Stimulated activated effector memory CD8-positive, alpha-beta T cell treated with anti-CD3 and anti-CD28 coated beads, Interleukin-12 subunit alpha, Interleukin-12 subunit beta, amount 100 ng/mL, for 72 hours (primary cell): ENCODE measurements at regions not wholly inside any gene's neighbourhood (a gene's known extent, or its start where the extent isn't known, plus 50 kb on each side); places are given as distances from the start of the nearest gene placed in this dataset.

ENCODE experiments used
- ATAC-seq: fragments of 150-1000 bp; cut with Tn5 transposase; 2 replicates; pipeline ENCODE4 v1.10.0; 2021
- DNase-seq, 2 donors: peaks; one replicate each; pipeline ENCODE4 v3.0.0; 2021 to 2022; ENCODE audit warnings: low spot score in 2 of 2
- H3K27ac Mint-ChIP-seq: one replicate; pipeline ENCODE4 v1.8.0; 2022; ENCODE audit warnings: mild to moderate bottlenecking, mixed read lengths
- H3K36me3 Mint-ChIP-seq: one replicate; pipeline ENCODE4 v1.8.0; 2022; ENCODE audit warnings: mild to moderate bottlenecking, mixed read lengths
- H3K4me1 Mint-ChIP-seq: one replicate; pipeline ENCODE4 v1.8.0; 2022; ENCODE audit warnings: mixed read lengths
- H3K4me3 Mint-ChIP-seq: one replicate; pipeline ENCODE4 v1.8.0; 2022; ENCODE audit warnings: mild to moderate bottlenecking, mixed read lengths
- H3K9me3 Mint-ChIP-seq: one replicate; pipeline ENCODE4 v1.8.0; 2022; ENCODE audit warnings: mixed read lengths

DNA sequence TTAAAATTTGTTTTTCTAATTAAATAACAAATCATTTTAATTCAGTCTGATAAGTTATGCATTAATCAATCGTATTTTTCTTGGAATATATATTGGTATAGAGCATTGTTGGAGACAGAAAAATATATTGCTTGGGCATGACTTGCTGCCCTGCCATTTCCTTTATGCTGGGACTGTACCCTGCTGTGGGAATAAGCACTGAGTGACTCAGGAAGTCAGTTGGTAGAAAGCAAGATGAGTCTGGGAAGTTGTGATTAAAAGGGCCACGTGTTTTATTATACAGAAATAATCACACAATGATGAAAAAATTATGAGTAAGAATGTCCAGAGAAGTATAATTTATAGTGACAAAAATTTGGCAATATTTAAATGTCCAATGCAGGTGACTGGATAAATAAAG, 139.5 kb downstream of the KIF18A start:
- Mint-ChIP-seq H3K36me3 (no peaks in the 10 kb centered on the region), H3K4me1 (no peaks in the 10 kb centered on the region), H3K27ac (no peak overlapping the region), H3K4me3 (no peak overlapping the region), H3K9me3 (no peaks in the 10 kb centered on the region)
- no peak for DNase-seq
- no peak for ATAC-seq

DNA sequence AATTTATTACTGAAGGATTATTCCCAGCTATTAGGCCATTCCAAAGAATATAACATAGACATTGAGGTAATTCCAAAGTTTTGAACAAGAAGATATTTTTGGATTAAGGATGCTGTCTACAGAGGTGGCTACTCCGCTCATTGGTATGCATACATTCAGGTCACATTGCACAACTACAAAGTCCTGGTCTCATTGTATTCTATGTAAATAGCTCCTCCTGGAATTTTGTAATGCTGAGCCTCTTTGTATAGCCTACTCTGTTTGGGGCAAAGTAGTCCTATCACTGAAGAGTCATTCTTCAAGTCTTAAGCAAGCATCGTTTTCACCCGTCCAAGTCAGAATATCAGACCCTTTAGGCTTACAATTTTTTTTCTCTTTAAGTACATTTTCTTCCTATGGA, 142.4 kb downstream of the KIF18A start:
- no peak overlapping the region for H3K4me3 Mint-ChIP-seq
- ATAC-seq (no peak), DNase-seq (no peak)
- H3K9me3 Mint-ChIP-seq = no peaks in the 10 kb centered on the region
- no peak overlapping the region for H3K27ac Mint-ChIP-seq
- no peaks in the 10 kb centered on the region for H3K4me1 Mint-ChIP-seq
- H3K36me3 Mint-ChIP-seq = no peaks in the 10 kb centered on the region

DNA sequence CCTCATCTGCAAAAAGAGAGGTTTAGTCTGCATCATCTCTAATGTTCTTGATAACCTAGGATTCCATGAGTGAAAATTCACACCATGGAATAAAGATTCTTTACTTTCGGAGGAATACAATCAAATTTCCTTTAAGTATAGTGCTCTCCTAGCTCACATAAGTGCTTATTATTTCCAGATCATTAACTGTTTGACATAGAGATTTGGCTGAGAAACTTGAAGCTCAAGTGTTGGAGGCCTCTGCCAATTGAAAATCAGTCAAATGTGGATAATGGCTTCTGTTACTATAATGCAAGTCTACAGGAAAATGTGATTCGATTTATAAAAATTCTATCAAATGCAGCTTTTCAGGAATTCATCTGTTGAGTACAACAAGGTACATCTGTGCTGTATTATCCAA, 144.6 kb downstream of the KIF18A start:
- Mint-ChIP-seq H3K27ac (no peak overlapping the region), H3K9me3 (no peaks in the 10 kb centered on the region), H3K36me3 (no peaks in the 10 kb centered on the region), H3K4me3 (no peak overlapping the region), H3K4me1 (no peaks in the 10 kb centered on the region)
- ATAC-seq (no peak), DNase-seq (no peak)

DNA sequence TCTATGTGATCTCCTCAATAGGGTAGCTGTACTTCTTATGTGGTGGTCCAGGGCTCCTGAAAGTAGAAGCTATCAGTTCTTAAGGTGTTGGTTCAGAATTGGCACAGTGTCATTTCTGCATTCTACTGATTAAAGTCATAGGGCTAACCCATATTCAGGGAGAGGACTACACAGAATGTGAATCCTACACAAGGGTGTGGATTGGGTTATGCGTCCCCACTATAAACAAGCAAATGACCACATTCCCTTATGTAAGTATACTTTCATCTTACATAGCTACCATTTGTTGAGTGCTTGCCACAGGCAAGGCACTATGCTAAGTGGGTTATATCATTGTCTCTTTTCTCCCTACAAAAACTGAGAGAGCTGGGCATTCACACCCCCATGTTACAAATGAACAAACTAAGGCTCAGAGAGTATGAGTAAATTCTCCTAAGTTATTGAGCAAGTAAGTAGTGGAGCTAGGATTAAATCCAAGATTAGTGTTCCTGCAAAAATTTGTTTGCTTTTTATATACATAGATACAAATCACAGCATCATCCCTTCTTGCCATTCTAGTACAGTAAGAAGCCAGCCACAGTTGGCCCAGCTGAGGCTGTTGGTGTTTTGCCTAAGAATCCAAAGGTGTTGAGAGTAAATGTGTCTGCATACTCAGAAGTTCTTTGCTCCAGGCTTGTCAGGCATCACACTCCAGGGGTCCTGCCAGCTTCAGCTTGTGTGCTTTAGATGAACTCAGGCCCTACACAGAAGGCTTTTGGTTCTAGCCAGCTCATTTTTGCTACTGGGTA, 157.8 kb downstream of the KIF18A start:
- Mint-ChIP-seq H3K4me1 (no peaks in the 10 kb centered on the region), H3K4me3 (no peak overlapping the region), H3K27ac (no peak overlapping the region), H3K9me3 (peaks cover 5% of the 10 kb centered on the region), H3K36me3 (no peaks in the 10 kb centered on the region)
- DNase-seq (no peak), ATAC-seq (no peak)

DNA sequence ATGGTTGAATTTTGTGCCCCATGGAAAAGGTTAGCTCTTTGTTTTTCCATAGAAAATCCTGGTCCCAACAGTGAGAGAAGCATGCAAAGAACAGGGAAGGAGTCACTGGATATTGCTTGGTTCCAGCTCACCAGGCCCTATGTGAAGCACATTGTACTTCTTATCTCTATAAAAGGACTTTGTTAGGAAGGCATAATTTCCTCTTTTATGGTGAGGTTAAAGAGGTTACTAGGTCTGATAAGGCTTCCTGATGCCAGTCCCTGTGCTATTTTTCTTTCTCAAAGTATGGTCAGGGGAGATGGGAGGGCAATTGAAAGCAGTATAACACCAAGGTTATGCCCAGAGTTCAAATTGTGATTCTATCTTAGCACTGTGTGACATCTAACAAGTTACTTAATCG, 162.6 kb downstream of the KIF18A start:
- Mint-ChIP-seq H3K36me3 (no peaks in the 10 kb centered on the region), H3K27ac (no peak overlapping the region), H3K4me3 (no peak overlapping the region), H3K9me3 (peaks cover 2% of the 10 kb centered on the region), H3K4me1 (no peaks in the 10 kb centered on the region)
- ATAC-seq (no peak), DNase-seq (no peak)

DNA sequence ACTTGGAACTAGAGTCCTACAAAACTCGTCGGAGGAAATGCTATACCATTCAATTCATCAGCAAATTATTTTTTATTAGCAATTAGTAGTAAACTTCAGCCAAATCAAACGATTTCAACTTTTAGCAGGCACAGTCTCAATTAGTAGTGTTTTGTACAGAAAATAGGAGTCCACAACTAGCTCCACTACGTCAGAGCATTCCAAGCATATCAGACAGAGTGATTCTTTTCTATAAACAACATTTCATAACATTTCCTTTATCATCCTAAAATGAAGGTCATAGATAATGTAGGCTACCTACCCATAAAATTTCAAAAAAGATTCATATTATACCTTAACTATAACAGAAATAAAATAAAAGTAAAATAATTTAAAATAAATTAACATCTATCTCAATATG, 169.9 kb downstream of the KIF18A start:
- no peak overlapping the region for H3K4me3 Mint-ChIP-seq
- no peaks in the 10 kb centered on the region for H3K36me3 Mint-ChIP-seq
- ATAC-seq = no peak
- no peaks in the 10 kb centered on the region for H3K4me1 Mint-ChIP-seq
- no peak overlapping the region for H3K27ac Mint-ChIP-seq
- DNase-seq = no peak
- no peaks in the 10 kb centered on the region for H3K9me3 Mint-ChIP-seq

DNA sequence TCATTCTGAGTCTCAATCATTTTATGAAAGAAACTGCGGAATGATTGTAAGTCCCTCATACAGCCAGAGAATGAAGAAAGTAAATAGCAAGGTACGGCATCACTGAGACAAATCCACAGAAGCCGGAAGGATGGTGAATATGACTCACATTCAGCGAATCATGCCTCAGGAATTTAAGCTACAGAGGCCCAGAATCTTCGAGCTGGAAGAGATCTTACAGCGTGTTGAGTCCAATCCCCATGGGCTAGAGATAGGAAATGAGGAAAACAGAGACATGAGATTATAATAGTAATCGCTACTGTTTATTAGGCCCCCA, 173.2 kb downstream of the KIF18A start:
- Mint-ChIP-seq H3K27ac (no peak overlapping the region), H3K36me3 (no peaks in the 10 kb centered on the region), H3K4me1 (no peaks in the 10 kb centered on the region), H3K4me3 (no peak overlapping the region), H3K9me3 (no peaks in the 10 kb centered on the region)
- DNase-seq = no peak
- ATAC-seq = no peak

DNA sequence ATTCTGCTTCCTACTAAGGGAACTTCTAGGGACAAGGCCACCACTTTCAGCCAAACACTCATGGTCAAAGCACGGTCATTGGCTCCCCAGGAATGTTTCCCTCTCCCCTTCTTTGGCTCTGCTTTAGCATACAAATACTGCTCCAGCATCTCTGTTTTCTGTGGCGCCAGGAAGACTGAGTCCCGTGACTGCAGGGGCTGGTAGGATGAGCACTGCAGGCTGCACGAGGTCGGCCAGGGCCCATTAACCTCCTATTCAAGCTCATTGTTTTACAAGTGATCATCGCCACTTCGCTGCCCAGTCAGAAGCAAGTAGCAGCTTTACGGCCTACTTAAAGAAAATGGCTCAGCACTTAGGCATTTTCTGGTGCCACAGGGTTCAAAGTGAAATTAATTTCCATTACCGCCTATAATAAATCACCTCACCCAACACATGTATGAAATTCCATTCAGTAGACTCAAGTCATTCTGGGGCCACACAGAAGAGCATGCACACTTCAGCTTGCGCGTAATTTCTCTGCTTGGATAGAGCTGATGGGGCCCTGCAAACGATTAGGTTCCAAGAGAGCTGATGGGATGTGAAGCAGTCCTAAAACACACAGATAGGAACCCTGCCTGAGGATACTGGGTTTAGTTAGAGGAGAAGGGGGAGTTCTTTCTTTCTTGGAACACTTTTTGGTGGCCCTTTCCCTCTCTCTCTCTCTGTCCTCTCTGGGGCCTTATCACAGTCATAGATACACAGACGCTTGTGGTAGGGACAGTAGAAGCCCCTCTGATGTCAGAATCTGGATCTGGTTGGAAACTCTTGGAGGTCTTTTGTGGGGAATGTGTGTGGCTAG, 173.7 kb downstream of the KIF18A start:
- DNase-seq (no peak), ATAC-seq (no peak)
- H3K27ac Mint-ChIP-seq = no peak overlapping the region
- H3K9me3 Mint-ChIP-seq = no peaks in the 10 kb centered on the region
- H3K36me3 Mint-ChIP-seq = no peaks in the 10 kb centered on the region
- H3K4me3 Mint-ChIP-seq = no peak overlapping the region
- H3K4me1 Mint-ChIP-seq = no peaks in the 10 kb centered on the region

DNA sequence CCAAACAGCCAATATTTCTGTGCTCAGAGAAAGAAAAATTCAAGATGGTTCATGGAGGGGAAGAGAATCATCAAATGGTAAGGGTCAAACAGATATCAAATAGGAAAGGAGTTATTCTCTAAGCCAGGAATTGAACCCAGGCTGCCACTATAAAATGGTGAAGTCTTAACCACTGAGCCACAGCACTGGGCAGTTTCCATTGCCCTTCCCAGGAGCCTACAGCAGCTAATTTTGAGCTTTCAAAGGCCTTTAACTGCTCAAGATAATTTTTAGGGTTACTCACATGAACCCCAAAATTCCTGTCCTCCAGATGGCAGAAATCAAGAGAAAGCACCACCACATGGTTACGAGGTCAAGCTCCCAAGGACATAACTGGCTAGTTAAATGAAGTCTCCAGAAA, 176.2 kb downstream of the KIF18A start:
- Mint-ChIP-seq H3K4me1 (no peaks in the 10 kb centered on the region), H3K9me3 (no peaks in the 10 kb centered on the region), H3K4me3 (no peak overlapping the region), H3K27ac (no peak overlapping the region), H3K36me3 (no peaks in the 10 kb centered on the region)
- DNase-seq (no peak), ATAC-seq (no peak)

DNA sequence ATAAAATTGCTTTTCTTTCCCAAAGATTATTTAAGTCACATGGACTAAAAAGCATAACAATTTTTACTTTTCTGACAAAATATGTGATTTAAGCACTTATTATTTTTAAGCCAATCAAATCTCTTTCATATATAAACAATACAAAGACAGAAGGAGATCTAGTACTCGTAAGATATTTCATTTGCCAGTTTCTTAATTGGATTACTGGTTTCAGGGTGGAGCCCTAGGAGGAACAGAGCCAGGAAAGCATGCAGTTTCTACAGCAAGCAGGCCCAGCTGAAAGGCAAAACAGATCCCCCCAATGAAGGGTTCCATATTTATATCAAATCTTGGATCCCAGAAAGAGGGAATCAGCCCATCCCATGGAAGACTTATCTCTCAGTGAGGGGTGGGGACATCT, 177.0 kb downstream of the KIF18A start:
- no peaks in the 10 kb centered on the region for H3K9me3 Mint-ChIP-seq
- DNase-seq (no peak), ATAC-seq (no peak)
- no peaks in the 10 kb centered on the region for H3K36me3 Mint-ChIP-seq
- no peak overlapping the region for H3K4me3 Mint-ChIP-seq
- no peaks in the 10 kb centered on the region for H3K4me1 Mint-ChIP-seq
- H3K27ac Mint-ChIP-seq = no peak overlapping the region

DNA sequence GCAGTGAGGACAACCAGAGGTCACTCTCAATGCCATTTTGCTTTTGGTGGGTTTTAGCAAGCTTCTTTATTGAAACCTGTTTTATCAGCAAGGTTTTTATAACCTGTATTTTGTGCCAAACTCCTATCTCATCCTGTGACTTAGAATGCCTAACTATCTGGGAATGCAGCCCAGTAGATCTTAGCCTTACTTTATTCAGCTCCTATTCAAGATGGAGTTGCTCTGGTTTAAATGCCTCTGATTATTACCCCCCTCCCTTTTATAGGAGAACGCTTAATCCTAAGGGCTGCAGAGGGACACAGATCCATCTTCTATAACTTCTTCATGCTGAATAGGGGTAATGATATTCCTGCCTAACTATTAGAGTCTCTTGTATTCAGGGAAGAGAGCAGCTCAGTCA, 179.1 kb downstream of the KIF18A start:
- DNase-seq (no peak), ATAC-seq (no peak)
- no peak overlapping the region for H3K27ac Mint-ChIP-seq
- peaks cover 2% of the 10 kb centered on the region for H3K9me3 Mint-ChIP-seq
- no peak overlapping the region for H3K4me3 Mint-ChIP-seq
- H3K36me3 Mint-ChIP-seq = no peaks in the 10 kb centered on the region
- H3K4me1 Mint-ChIP-seq = no peaks in the 10 kb centered on the region

DNA sequence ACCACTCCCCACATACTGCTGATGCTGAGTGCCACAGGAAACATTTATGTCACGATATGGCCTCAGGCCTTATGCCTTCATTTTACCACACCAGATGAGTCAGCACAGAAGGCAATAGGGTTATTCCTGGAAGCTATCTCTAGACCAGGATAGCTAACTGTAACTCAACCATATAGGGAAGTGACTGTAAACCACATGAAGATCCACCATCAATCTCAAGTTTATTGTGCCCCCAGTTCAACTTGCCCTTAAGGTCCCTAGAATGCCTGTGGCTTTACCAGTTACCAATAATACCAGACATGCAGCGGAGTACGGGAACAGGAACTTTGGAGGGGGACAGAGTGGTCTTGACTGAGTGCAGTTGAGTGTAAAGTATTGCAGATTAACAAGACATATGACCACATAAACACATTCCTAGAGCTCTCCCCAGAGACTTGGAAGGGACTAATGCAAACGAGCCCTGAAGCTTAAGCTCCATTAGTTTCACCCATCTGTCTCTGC, 180.9 kb downstream of the KIF18A start:
- no peak for ATAC-seq
- H3K36me3 Mint-ChIP-seq = no peaks in the 10 kb centered on the region
- no peaks in the 10 kb centered on the region for H3K4me1 Mint-ChIP-seq
- DNase-seq = no peak
- H3K4me3 Mint-ChIP-seq = no peak overlapping the region
- no peak overlapping the region for H3K27ac Mint-ChIP-seq
- H3K9me3 Mint-ChIP-seq = peaks cover 2% of the 10 kb centered on the region

DNA sequence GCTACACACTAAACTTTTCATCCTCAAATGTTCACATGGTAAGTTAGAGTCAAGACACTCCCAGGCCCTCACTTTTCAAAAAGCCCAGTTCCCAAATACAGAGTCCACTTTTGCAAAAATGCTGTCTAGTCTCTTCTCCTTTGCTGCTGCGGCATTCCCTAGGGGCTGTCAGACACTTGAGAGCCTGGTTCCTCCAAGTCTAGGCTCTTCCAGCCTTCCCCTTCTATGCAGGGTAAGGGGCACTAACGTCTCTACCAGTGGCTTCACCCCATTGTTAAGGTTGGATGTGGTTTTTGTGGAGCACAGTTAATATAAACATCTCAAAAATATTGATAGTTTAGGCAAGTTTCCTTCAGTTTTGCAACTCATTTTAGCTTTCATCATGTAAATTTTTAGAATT, 181.5 kb downstream of the KIF18A start:
- Mint-ChIP-seq H3K36me3 (no peaks in the 10 kb centered on the region), H3K27ac (no peak overlapping the region), H3K4me3 (no peak overlapping the region), H3K4me1 (no peaks in the 10 kb centered on the region), H3K9me3 (peaks cover 2% of the 10 kb centered on the region)
- ATAC-seq (no peak), DNase-seq (no peak)

DNA sequence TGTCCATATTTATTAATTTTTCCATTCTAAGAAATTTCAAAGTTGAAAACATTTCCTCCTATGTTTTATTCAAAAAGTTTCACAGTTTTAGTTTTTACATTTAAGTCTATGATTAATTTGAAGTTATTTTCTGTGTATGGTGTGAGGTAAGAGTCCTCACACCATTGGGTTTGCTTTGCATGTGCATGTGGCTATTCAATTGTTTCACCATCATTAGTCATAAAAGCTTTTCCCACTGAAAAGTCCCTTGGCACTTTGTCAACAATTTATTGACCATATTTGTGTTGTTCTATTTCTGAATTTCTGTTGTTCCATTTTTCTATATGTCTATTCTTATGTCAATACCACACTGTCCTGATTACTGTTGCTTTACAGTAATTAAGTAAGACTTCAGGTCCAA, 186.5 kb downstream of the KIF18A start:
- H3K36me3 Mint-ChIP-seq = no peaks in the 10 kb centered on the region
- DNase-seq = no peak
- H3K4me1 Mint-ChIP-seq = no peaks in the 10 kb centered on the region
- ATAC-seq = no peak
- H3K27ac Mint-ChIP-seq = no peak overlapping the region
- H3K4me3 Mint-ChIP-seq = no peak overlapping the region
- H3K9me3 Mint-ChIP-seq = peaks cover 2% of the 10 kb centered on the region

DNA sequence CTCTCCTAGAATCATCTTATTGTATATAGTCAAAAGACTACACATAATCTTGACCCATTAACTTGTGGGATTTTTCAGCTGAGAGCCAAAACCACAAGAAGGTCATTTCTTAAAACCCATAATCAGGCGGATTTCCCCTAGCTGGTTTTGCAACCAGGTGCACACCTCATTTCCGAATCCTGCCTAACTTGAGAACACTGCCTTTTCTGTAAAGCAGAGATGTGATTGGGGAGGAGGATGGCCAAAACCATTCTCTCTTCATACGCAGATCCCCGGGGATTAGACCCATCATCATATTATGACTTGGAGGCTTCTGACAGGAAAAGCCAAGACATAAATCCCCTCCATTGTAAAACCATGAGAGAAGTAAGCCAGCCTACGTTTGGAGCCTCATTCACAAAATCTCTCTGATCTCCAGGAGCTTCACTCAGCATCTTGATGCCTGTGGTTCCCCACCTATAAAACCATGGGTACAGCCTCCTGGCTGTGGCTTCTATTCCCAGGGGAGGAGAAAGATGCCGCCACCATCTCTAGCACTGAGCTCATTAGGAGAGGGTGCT, 191.3 kb downstream of the KIF18A start:
- ATAC-seq = no peak
- no peaks in the 10 kb centered on the region for H3K4me1 Mint-ChIP-seq
- no peak overlapping the region for H3K27ac Mint-ChIP-seq
- H3K9me3 Mint-ChIP-seq = no peaks in the 10 kb centered on the region
- no peak for DNase-seq
- no peak overlapping the region for H3K4me3 Mint-ChIP-seq
- no peaks in the 10 kb centered on the region for H3K36me3 Mint-ChIP-seq

DNA sequence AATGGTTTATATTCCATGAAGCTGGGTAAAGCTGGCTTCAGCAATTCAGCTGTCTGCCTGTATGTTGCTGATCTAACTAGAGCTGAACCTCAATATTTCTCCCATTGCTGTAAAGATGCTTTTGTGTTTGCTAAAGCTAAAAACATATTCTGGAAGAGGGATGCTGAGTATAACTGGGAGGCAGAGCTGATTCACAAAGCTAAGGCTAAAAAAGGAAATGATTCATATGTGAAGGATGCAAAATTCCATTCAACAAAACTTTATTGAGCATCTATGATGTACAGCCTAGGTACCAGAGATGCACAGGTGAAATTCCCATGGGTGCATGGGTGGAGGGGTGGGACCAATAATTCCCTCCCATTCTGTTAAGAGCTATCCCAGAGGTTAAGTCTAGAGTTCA, 193.9 kb downstream of the KIF18A start:
- no peak overlapping the region for H3K4me3 Mint-ChIP-seq
- H3K4me1 Mint-ChIP-seq = no peaks in the 10 kb centered on the region
- no peak overlapping the region for H3K27ac Mint-ChIP-seq
- peaks cover 4% of the 10 kb centered on the region for H3K9me3 Mint-ChIP-seq
- H3K36me3 Mint-ChIP-seq = no peaks in the 10 kb centered on the region
- ATAC-seq (no peak), DNase-seq (no peak)
